DOHH2 (cell line): ENCODE measurements at regions not wholly inside any gene's neighbourhood (a gene's known extent, or its start where the extent isn't known, plus 50 kb on each side); places are given as distances from the start of the nearest gene placed in this dataset.

Experiments used
- EZH2phosphoT487 ChIP-seq: fragments of 200-600 bp; sonication (generic); IDR thresholded peaks from 2 replicates; pipeline ENCODE4 v1.6.1; 2017; ENCODE audit warnings: borderline replicate concordance, mild to moderate bottlenecking, antibody characterized with exemption, low read length, moderate library complexity, mixed read lengths
- TF ChIP-seq, protein P1 (sequence below): fragments of 200-600 bp; sonication (generic); IDR thresholded peaks from one replicate; pipeline ENCODE4 v1.5.1; 2014; ENCODE audit warnings: antibody characterized with exemption, mild to moderate bottlenecking, low read depth, low read length; ENCODE audit not compliant: poor library complexity, severe bottlenecking

DNA sequence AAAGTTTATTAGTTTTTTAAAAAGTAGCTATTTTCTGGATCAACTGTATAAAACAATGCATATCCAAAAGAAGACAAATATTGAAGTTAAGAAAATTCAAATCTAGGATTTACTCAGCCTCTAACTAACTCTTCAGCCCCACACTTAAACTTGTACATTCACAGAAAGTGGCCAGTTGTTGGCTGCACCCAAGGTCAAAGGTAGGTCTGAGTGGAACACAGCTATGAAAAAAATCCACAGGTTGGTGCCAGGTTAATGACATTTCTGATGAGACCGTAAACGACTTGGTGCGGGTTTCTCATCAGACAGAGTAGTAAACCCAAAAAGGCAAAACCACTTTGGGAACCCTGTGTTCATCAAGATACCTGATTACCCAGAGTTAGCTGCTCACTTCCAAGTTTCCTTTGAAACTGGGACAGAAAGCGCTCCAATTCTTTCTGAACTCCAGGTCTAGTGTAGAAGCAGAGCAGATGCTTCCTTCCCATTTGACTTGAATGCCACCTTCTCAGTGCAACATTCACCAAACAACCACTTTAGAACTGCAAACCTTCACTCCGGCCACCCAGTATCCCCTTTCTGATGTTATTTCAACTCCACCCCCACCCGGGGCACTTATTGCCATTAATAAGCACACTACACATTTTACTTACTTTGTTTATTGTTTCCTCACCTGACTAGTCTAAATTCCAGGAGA, 208.3 kb upstream of the STARD13 start:
- TF ChIP-seq, protein P1, sequence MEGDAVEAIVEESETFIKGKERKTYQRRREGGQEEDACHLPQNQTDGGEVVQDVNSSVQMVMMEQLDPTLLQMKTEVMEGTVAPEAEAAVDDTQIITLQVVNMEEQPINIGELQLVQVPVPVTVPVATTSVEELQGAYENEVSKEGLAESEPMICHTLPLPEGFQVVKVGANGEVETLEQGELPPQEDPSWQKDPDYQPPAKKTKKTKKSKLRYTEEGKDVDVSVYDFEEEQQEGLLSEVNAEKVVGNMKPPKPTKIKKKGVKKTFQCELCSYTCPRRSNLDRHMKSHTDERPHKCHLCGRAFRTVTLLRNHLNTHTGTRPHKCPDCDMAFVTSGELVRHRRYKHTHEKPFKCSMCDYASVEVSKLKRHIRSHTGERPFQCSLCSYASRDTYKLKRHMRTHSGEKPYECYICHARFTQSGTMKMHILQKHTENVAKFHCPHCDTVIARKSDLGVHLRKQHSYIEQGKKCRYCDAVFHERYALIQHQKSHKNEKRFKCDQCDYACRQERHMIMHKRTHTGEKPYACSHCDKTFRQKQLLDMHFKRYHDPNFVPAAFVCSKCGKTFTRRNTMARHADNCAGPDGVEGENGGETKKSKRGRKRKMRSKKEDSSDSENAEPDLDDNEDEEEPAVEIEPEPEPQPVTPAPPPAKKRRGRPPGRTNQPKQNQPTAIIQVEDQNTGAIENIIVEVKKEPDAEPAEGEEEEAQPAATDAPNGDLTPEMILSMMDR = no peak
- TF ChIP-seq EZH2phosphoT487 = no peak
